Stomach (tissue), 8 donors: ENCODE measurements at regions not wholly inside any gene's neighbourhood (a gene's known extent, or its start where the extent isn't known, plus 50 kb on each side); places are given as distances from the start of the nearest gene placed in this dataset.

Experiments used
- DNase-seq, 2 donors: peaks; one replicate each; pipeline versions ENCODE4 v3.0.0 to v3.0.0-alpha.2; 2013 to 2019
- H3K27ac ChIP-seq, 5 donors: fragments of 200-600 bp in 4 of 5; sonication (generic) in 4 of 5; one replicate each; pipeline ENCODE4 v1.5.1; 2013 to 2019; ENCODE audit warnings: mild to moderate bottlenecking in 1 of 5, moderate library complexity in 1 of 5
- H3K27me3 ChIP-seq, 3 donors: fragments of 200-600 bp; sonication (generic); one replicate each; pipeline ENCODE4 v1.5.1; 2017 to 2019; ENCODE audit warnings: mixed run types in 1 of 3
- H3K36me3 ChIP-seq, 4 donors: fragments of 200-600 bp; sonication (generic); 1 replicate in 3 of 4; 2 replicates in 1 of 4; pipeline ENCODE4 v1.5.1; 2016 to 2019
- H3K4me1 ChIP-seq, 4 donors: fragments of 200-600 bp; sonication (generic); one replicate each; pipeline ENCODE4 v1.5.1; 2016 to 2019
- H3K4me3 ChIP-seq, 4 donors: fragments of 200-600 bp; sonication (generic) in 3 of 4; one replicate each; pipeline ENCODE4 v1.5.1; 2016 to 2019; ENCODE audit warnings: mild to moderate bottlenecking in 1 of 4
- H3K9me3 ChIP-seq, 4 donors: fragments of 200-600 bp; sonication (generic); one replicate each; pipeline ENCODE4 v1.5.1; 2016 to 2019
- EP300 ChIP-seq: sonication (generic); formaldehyde crosslinking; IDR thresholded peaks from one replicate; pipeline ENCODE4 v1.6.1; 2017; ENCODE audit warnings: antibody characterized with exemption
- POLR2A ChIP-seq, 4 donors: fragments of 450-650 bp; IDR thresholded peaks; one replicate each; pipeline ENCODE4 v1.6.1; 2016; ENCODE audit warnings: antibody characterized with exemption in 4 of 4, control low read depth in 2 of 4, mild to moderate bottlenecking in 1 of 4, moderate library complexity in 1 of 4
- POLR2AphosphoS5 ChIP-seq, 3 donors: sonication (generic); formaldehyde crosslinking; IDR thresholded peaks; one replicate each; pipeline ENCODE4 v1.6.1; 2016; ENCODE audit warnings: antibody characterized with exemption in 3 of 3
- WGBS, 5 donors: extraction: QIAGEN DNeasy Blood & Tissue Kit in 3 of 5; methylation state at CpG; one replicate each; pipeline versions ENCODE4 v1.1.5 to v1.1.7; 2013 to 2018; 5-methylcytosine and 5-hydroxymethylcytosine counted together
- intact Hi-C: fragments of 100-400 bp; cut with DNase I; formaldehyde crosslinking; loops from one replicate; pipeline ENCODE4 v1.15.1; 2023; ENCODE audit warnings: low total_unique reads
- TF ChIP-seq, protein P1 (sequence below), 7 experiments: fragments of 450-650 bp in 4 of 7; fragments of 200-600 bp in 3 of 7; sonication (generic) in 3 of 7; IDR thresholded peaks; one replicate each; pipeline ENCODE4 v1.5.1; 2016 to 2019; ENCODE audit warnings: antibody characterized with exemption in 7 of 7, control low read depth in 2 of 7, mild to moderate bottlenecking in 1 of 7
- donor health status: healthy with polysubstance abuse.
- donor health status: Bipolar disorder and iron deficiency.
- donor health status: healthy.

DNA sequence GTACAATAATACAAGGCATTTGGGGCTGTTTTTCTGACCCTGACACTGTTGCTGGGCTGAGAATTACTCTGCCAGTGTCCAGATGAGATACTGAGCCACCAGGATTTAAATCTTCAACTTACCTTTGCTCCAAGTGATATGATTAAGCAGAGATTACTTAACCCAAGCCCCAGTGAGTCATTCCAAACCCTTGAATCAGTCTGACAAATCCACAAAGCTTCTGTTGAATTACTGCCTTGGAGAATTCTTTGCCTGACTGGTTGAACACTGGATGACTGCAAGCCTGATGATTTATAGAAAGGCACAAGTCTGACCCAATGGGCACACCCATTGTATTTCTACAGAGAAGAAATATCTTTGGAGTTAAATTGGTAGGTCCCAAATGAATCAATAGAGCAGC, 88.2 kb upstream of the TSC22D2 start:
- peaks cover 0 to 5% (median under 1%) of the 10 kb centered on the region in 4 donors for H3K4me1 ChIP-seq
- peak in 1 of 2 donors; percentile 73 for DNase-seq
- H3K9me3 ChIP-seq: no peaks in the 10 kb centered on the region
- H3K27me3 ChIP-seq: no peaks in the 10 kb centered on the region
- no peaks in the 10 kb centered on the region for H3K36me3 ChIP-seq
- intact Hi-C loops: no loop called here
- no peak overlapping the region for H3K4me3 ChIP-seq
- TF ChIP-seq POLR2AphosphoS5 (IDR thresholded peaks at IDR 0.05) (peak in 2 of 3 donors; percentile 6 to 50), POLR2A (IDR thresholded peaks at IDR 0.05) (no peak), EP300 (no peak)
- TF ChIP-seq, protein P1, sequence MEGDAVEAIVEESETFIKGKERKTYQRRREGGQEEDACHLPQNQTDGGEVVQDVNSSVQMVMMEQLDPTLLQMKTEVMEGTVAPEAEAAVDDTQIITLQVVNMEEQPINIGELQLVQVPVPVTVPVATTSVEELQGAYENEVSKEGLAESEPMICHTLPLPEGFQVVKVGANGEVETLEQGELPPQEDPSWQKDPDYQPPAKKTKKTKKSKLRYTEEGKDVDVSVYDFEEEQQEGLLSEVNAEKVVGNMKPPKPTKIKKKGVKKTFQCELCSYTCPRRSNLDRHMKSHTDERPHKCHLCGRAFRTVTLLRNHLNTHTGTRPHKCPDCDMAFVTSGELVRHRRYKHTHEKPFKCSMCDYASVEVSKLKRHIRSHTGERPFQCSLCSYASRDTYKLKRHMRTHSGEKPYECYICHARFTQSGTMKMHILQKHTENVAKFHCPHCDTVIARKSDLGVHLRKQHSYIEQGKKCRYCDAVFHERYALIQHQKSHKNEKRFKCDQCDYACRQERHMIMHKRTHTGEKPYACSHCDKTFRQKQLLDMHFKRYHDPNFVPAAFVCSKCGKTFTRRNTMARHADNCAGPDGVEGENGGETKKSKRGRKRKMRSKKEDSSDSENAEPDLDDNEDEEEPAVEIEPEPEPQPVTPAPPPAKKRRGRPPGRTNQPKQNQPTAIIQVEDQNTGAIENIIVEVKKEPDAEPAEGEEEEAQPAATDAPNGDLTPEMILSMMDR (IDR thresholded peaks at IDR 0.05): no peak
- H3K27ac ChIP-seq: no peak overlapping the region

DNA sequence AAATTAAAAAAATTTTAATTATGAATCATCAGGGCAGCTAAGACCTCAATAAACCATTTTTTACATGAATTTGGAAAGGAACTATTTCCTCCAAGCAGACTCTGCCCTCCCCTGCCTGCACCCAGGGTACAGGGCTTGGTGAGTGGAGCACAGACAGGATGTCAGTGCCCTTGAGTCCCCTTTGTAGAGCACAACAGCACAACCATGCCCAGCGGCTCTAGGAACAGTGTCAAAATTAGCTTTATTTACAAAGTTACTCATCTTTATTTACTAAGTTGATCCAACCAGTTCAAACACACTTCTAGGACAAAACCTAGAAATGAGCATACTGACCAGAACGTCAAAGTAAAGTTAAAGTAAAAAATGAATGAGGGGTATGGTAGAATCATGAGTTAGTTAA, 90.6 kb upstream of the TSC22D2 start:
- H3K4me1 ChIP-seq: peaks cover 5 to 15% (median 8%) of the 10 kb centered on the region in 4 donors
- WGBS, 5 donors: 30 to 57% (median 36%) methylated on average over 2 of the region's 2 CpGs
- no peaks in the 10 kb centered on the region for H3K9me3 ChIP-seq
- H3K27ac ChIP-seq: no peak overlapping the region
- intact Hi-C loops: no loop called here
- H3K36me3 ChIP-seq: no peaks in the 10 kb centered on the region
- TF ChIP-seq POLR2A (IDR thresholded peaks at IDR 0.05) (no peak), EP300 (no peak), POLR2AphosphoS5 (IDR thresholded peaks at IDR 0.05) (no peak)
- TF ChIP-seq, protein P1 (IDR thresholded peaks at IDR 0.05): no peak
- H3K4me3 ChIP-seq: no peak overlapping the region
- H3K27me3 ChIP-seq: no peaks in the 10 kb centered on the region
- no peak for DNase-seq

DNA sequence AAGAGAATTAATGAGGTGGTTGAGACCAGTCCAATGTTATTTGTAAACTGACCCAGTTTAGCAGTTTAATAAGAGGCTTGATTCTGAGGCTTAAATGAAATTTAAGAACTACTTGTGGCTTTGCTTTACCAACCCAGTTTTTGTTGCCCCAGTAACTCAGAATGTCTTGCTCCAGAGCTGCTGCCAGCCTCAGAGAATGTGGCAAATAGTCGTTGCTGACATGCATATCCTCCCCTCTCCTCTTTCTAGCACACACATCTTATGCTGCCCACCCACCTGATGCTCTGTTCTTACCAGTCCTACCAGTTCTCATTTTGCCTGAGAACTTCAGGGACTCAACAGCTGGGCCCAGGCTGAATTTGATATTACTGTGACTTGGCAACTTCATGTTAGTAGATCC, 92.4 kb upstream of the TSC22D2 start:
- DNase-seq: no peak
- Histone ChIP-seq H3K9me3 (no peaks in the 10 kb centered on the region), H3K27ac (peak overlapping the region in 1 of 5 donors; percentile 69), H3K4me1 (peaks cover 5 to 15% (median 8%) of the 10 kb centered on the region in 4 donors), H3K27me3 (no peaks in the 10 kb centered on the region), H3K36me3 (no peaks in the 10 kb centered on the region), H3K4me3 (no peak overlapping the region)
- intact Hi-C loops: no loop called here
- no peak for TF ChIP-seq POLR2A (IDR thresholded peaks at IDR 0.05)
- no peak for TF ChIP-seq POLR2AphosphoS5 (IDR thresholded peaks at IDR 0.05)
- TF ChIP-seq, protein P1 (IDR thresholded peaks at IDR 0.05): no peak
- no peak for TF ChIP-seq EP300
- WGBS, 5 donors: 11 to 69% (median 30%) methylated on average over 1 of the region's 1 CpG

DNA sequence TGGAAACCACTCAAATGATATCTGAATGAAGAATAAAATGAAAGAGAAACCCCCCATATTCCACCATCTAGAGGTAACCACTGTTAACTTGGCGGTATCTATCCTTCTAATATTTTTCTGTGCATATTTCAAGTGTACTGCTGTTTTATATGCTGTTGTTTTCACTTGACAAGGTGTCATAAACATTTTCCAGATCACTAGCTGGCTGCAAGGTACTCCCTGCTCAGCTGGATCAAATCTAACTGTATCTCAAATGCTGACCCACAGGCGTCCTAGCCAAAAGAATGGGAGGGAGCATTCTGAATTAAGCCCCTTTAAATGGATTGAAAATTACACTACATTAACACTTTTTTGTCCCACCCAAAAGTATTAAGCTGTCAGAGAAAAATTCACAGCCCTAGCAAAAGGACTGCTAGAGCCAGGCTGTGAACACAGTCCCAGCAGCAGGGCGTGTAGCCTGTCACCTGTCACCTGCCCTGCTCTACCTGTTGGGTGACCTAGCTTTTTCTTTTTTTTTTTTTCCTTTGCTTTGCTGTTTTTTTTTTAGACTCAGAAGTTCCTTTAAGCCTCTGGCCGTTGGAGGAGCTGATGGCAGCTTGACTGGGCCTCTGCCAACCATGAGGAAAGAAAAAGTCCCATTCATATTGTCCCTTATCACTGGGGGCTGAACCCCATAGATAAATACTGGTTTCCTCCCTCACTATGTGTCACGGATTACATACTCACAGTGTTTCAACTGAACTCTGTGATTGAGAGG, 93.7 kb upstream of the TSC22D2 start:
- DNase-seq: peak; percentile 71 to 91
- no peaks in the 10 kb centered on the region for H3K36me3 ChIP-seq
- no peak overlapping the region for H3K4me3 ChIP-seq
- no peaks in the 10 kb centered on the region for H3K9me3 ChIP-seq
- 33 to 48% (median 33%) methylated on average over 5 of the region's 5 CpGs for WGBS, 5 donors
- no peaks in the 10 kb centered on the region for H3K27me3 ChIP-seq
- H3K4me1 ChIP-seq: peaks cover 5 to 15% (median 8%) of the 10 kb centered on the region in 4 donors
- no peak for TF ChIP-seq EP300
- TF ChIP-seq POLR2AphosphoS5 (IDR thresholded peaks at IDR 0.05): peak in 2 of 3 donors; percentile 47 to 69
- TF ChIP-seq, protein P1 (IDR thresholded peaks at IDR 0.05): no peak
- H3K27ac ChIP-seq: peak overlapping the region; percentile 34 to 76 (median 68)
- intact Hi-C loops: no loop called here
